Stimulated activated CD8-positive, alpha-beta memory T cell treated with anti-CD3 and anti-CD28 coated beads, Interleukin-7, amount 100 ng/mL, for 4 hours (primary cell): ENCODE measurements at regions not wholly inside any gene's neighbourhood (a gene's known extent, or its start where the extent isn't known, plus 50 kb on each side); places are given as distances from the start of the nearest gene placed in this dataset.
A peak's percentile ranks its signal among the peaks of the same experiment; 100 is the strongest.

Experiments used
- DNase-seq, 2 donors: peaks; one replicate each; pipeline ENCODE4 v3.0.0-alpha.2; 2020; ENCODE audit warnings: low read depth in 2 of 2

DNA sequence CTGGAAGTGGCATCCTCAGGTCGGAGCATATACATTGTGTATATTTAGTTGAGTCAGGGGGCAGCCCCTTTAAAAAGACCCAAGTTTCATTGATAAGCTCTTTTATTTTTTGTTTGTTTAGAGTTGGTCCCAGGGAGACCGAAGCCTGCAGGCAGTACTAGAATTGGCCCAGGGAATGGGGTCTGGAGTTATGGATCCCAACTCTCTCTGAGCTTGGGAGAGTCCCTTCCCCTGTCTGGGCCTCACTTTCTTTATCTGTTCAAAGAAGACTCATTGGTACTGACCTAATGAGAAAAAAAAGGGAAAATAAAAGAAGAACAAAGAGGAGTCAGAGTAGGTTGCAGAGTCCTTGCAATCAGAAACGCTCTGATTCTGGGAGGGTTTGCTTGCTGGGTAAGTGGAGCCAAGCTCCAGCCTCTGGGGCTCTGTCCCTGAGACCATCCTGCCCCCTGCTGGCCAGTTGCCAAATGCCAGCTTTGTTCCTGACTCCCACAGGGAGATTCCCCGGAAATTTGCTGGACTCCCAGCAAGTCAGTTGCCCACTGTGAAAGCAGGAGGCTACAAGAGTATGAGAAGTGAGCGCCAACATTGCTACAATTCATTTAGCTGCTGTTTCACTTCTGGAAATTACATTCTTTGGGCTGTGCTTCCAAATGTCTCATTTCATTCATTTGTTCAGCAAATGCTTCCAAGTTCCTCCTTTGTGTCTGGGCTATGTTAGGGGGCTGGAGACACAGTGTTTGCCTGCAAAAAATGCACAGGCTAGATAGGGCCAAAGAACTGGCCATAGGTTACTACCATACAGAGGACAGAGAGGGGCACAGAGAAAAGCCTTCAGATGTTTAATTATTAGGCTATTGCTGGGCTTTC, 156.2 kb downstream of the MELK start:
- DNase-seq, result peak; percentile 10 to 22

DNA sequence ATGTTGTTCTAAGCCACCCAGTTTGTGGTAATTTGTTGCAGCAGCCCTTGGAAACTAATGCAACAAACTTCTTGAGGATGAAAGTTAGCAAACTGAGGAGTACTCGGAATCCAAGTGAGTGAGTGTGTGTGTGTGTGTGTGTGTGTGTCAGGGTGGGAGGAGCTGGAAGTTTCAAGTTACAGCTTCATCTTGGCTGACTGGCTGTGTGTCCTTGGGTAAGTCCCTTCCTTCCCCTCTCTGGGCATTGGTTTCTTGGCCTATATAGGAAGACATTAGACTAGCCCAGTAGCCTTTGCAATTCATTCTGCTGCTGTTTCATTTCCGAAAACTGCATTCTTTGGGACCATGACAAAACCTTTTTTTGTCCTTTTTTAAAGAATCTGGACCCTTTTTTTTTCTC, 157.2 kb downstream of the MELK start:
- no peak for DNase-seq

DNA sequence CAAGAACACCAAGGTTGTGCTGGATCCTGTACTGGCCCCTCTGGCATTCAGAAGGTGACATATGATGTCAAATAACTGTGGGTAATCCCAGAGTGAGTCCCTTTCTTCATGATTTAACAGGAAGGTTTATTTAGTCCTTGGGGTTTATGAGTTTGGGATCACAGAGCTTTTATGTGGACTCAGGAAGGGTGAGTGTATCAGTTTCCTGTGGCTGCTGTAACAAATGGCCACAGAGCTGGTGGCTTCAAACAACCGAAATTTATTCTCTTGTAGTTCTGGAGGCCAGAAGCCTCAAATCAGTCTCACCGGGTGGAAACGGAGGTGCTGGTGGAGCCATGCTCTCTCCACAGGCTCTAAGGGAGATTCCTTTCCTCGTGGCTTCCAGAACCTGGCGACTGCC, 157.7 kb downstream of the MELK start:
- DNase-seq, result no peak

DNA sequence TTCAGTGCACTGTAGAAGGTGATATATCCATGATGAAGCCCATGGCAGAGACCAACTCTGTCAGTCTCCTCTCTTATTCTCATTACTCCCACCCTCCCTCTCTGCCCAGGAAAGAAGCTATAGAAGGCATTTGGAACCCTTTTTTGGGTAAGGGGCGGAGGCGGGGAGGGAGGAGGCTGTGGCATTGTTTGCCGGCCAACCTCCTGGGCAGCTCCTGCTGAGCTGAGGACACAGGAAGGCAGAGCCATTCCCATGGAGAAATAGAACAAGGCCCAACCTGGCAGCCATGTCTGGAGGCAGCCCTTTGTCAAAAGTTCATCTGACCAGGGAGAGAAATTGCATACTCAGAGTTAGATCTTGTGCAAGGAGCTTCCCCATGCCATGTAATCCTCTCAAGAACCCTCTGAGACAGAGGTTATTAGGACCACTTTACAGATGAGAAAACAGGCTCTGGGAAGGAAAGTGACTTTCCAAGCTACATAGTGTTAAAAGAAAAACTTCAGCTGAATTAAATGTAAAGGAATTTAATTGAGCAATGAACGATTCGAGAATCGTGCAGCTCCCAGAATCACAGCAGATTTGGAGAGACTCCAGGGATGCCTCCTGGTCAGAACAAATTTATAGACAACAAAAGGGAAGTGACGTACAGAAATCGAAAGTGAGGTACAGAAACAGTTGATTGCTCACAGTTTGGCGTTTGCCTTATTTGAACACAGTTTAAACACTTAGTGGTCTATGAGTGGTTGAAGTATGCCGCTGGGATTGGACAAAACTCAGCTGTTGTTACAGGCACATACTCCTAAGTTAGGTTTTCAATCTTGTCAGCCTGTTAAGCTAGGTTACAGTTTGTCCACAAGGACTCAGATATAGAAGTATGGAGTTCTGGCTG, 158.6 kb downstream of the MELK start:
- DNase-seq, result no peak

DNA sequence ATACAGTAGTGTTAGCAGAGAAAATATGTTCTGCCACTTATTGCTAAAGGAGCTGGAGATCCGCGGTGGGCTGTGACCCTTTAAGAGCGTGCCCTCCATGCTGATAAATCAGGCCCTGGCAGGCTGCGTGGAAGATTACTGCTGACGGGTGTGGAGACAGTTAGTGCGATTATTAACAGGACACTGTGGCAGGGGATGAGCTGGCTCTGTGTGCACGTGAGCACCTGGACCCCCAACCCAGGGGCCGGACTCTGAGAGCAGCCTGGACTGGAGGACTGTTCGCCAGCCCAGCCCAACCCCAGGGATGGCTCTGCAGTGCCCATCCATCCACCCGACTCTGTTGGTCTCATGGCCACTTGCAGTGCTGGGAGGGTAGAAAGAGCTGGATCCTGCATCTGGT, 162.0 kb downstream of the MELK start:
- no peak for DNase-seq

DNA sequence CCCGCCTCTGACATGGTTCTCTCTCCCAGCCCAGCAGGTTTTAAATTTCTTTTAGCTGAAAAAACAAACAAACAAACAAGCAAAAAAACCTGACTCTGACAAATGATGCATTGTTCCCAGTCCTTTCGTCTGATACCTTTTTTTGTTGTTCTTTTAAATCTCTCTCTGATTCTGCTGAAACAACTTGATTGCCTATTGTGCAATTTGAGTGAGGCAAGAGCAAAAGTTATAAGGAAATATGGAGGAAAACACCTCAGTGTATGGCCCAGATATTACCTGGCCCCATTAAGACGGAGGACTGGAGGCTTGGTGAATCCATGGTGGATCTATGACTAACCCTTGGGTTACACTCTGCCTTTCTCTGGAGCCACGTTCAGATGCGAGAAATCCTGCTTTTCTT, 164.0 kb downstream of the MELK start:
- DNase-seq, result no peak

DNA sequence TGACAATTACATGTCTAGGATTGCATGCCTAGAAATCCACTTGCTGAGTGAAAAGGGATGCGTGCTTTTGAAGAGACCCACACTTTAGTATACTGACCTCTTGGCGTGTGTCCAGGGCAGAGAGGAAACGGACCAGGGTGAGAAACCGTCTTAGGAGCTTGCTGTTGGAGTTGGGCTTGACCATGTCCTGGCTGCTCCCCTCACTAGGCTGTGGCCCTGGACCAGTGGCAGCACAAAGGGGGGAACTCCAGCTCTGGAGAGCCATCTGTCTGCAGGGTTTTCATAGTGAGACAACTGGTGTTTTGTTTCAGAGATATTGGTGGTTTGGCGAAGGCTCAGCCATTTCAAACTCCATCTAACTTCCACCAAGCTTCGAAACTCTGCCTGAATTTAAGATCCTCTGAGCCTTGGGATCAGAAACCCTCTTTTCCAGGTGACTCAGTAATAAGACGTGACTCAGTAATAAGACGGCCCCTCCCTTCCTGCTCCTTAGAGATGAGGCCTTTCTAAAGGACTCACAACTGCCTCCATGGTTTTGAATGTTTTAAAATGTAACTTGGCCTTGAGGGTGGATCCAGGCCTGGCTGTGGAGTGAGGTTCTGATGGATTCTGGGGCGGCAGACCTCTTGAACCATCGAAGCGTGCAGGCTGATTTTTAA, 165.8 kb downstream of the MELK start:
- no peak for DNase-seq

DNA sequence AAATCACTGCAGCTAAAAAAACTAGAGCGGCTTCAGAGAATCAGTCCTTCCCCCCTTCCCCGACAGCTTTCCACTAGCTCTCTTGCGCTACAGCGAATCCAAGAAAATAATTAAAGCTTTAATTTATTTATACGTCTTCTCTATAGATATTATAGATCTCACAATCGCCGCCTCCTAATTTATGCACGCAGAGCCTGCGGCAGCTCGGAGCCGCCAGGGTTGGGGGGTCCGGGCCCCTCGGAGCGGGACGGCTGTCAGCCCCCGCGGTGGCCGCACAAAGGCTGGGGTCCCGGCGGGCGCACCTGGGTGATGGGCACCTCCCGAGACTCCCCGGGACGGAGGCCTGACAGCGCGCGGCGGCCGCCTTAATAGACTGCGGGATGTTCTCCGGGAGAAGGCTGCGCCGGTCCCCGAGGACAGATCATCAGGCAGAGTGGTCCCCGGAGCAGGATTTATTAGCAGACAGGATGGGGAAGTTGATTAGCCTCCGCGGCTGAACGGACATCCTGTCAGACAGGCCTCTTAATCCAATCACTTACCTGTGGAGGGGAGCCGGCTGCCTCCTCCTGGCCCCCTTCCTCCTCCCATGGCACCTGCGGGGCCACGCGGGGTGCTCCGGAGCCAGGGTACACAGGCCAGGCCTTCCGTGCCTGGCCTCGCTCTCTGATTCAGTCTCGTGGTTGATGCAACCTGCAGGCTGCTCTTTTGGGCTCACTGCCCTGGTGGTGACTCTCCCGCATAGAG, 166.8 kb downstream of the MELK start:
- DNase-seq, result no peak

DNA sequence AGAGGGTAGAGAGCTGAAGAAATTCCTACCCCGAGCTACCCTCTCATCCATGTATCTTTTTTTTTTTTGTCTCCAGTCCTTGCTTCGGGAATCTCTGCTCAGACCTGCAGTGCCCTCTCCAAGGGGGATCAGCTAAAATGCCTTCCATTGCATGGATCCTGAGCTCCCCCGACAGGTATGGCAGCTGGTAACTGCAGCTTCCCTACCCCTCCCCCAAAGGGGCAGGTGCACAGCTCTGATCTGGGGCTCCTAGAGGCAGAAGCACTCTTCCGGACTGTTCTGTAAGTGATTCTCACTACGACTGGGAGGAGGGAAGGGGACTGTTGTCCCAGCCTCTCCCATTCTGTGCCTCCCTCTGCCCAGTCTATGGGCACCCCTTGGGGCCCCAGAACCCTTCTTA, 169.6 kb downstream of the MELK start:
- DNase-seq, result no peak

DNA sequence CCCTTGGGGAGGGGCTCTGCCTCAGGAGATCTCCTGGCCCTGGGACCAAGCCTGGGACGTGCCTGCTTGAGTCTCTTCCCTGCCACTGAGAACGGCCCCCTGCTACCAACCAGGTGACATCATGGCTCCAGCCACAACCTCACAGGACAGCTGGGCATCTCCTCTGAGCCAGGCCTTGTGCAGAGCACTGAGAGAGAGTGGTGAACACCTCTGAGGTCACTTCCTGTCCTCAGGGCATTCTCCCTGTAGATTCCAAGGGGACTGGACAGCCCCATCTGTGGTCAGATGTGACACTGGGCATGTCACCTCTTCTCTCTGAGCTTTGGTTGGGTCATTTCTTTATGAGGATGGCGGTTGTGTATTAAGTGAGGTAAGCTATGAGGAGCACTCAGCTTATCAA, 172.0 kb downstream of the MELK start:
- DNase-seq, result no peak

DNA sequence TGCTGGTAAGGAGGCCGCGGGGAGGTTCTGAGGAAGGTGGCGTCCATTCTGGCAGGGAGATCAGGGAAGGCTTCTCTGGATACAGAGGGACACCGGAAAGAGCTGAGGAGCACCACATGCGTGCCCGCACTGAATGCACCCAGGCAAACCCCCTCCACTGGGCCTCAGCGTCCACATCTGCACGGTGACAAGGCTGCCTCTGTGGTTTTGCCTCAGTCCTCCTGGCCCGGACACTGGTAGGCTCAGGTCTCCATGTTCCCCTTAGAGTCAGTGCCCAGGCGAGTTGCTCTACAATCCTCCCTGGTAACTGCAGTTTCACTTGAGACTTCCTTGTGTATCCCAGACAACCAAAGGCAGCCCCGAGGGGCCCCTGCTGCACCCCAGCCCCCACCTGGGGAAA, 173.3 kb downstream of the MELK start:
- DNase-seq, result no peak

DNA sequence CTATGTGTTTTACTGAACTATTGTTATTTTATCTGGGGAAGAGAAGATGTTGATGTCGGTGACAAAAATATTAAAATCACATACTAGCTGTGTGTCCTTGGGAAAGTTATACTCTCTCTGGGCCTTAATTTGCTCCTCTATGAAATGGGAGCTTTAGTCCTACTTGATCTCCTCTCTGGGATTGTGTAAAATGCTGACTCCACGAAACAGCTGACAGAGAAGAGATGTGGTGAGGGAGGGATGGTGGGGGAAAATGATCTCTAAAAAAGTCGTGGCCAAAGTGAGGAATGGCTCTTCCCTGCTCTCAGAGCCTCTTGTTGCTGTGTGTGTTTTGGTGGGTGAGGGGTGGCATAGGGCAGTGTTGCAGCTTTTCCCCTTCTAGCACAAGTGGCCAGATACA, 173.7 kb downstream of the MELK start:
- no peak for DNase-seq

DNA sequence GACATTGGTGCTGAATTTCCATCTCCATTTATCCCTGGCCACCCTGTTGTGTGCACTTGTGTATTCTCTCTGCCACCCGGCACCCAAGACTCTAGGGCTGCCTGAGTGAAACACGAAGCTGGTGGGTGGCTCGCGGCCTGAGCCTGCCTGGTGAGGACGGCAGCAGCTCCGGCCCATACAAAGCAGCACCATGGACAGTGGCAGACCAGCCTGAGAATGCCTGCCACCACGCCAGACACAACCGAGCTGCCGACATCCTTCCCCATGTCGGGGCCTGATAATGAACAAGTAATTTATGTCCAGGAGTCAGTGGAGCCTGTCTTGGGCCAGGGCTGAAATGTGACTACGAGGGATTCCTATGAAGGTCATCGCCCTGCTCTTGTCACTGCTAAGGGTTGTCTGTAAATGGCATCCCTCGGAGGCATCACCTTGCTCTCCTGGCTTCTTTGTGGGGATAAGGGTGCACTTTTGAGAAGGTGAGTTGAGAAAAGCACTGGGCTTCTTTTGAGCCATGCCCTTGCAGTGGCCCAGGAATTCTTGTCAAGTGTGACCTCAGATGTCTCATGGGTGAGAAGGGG, 175.7 kb downstream of the MELK start:
- no peak for DNase-seq

DNA sequence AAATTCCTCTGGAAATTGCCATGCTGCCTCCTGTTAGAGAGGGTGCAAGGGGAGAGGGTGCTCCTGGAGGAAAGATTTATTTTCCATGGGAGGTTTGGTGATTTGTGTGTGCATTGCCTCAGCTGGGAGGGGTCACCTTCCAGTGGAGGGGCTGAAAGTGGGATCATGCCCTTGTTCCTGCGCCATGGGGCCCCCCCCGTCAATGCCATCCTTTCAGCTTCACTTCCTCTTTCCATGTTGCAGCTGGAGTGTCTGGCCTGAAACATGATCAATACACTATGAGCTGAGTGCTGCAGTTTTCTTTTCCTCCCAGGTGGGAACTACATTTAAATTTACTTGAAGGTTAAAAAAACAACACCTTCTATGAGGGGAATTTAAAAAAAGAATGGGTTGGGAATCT, 176.8 kb downstream of the MELK start:
- DNase-seq, result no peak

DNA sequence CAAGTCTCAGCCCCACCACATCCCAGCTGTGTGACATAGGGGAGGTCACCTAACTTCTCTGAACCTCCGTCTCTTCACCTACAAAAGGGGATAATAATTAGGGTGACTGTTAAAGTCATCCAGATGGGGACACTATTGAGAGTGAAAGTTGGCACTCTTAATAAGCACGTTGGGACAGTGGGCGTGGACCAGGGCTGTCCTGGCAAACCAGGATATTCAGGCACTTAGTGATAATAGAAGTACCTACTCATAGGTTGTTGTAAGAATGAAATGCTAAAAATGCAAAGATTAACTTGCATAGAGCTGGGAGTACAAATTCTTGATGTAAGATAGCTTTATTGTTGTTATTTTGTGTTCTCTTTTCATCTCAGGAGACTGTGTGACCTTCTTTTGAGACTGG, 177.9 kb downstream of the MELK start:
- no peak for DNase-seq

DNA sequence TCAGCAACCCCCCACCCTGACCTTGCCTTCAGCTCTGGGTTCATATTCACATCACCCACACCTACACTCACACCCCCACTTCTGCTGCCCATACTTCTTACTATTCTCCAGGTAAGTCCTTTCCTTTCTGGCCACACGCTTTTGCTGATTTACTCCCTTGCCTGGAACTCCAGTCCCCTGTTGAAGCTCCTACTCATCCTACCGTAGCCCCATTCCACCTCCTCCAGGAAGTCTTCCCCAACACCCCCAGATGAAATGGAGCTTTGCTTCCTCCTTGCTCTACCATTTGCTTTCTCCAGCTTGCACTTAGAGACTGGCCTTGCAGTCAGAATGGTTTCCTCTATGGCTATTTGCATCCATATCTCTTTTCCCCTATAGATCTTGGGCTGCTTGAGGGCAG, 182.3 kb downstream of the MELK start:
- no peak for DNase-seq

DNA sequence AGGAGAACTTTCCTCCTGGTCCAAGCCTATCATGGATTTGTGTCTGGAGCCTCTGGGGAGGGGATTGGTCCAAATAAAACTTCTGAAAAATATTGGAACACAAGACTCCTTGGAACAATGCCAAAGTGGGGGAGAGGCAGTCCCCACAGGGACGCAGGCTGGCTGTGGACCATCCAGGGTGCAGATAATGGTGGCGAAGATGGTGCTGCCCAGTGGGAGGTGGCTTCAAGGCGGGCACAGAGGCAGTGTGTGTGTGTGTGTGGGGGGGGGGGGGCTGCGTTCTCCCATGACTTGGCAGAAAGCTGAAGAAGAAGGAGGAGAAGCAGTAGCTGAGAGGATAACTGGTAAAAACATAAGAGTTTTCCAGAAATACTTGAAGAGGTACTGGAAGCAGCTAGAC, 186.4 kb downstream of the MELK start:
- no peak for DNase-seq

DNA sequence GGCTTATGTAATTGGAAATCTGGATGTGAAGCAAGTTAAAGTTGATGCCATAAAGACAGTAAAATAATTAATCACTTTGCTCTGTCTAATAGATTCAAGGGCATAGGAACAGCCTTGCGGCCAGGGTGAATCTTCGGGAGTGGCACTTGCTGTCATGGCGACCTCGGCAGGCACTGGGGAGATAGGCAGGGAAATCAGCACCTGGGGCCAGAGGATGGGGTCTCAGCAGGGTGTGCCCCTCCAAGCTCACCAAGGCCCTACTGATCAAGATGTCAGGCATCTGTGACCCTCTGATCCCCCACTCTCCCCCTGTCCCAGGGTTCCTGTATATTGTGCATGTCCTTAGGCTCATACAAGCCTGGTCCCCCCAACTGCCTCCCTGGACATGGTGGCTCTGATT, 187.3 kb downstream of the MELK start:
- no peak for DNase-seq

DNA sequence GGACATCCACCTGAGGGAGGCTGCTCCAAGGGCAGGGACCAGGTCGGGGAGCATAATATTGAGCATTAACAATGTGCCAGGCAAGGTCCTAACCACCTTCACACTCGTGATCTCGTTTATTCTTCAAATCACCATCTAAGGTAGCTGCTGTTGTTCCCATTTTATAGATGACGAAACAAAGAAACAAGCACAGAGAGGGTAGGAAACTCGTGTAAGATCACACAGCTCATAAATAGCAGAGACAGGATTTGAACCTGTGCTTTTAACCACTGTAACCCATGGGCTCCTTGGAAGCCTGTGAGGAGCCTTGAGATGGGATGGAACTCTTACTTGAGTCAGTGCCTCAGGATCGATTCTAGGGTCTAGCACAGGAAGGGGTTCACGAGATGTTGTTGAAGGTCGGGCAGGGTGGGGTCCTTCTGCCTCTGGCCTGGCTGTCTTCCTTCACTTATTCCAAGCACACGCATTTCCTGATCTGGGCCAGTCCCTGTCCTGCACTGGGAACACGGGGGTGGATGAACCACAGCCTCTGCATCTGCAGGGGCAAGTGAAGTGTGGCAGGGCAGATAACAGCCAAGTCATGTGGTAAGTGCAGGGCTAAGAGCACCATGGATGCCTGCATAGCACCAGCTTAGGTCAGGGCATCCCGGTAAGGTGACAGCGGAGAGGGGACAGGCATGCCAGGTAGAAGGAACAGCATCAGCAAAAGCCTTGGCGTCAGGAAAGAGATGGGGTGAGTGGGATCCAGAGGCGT, 188.1 kb downstream of the MELK start:
- DNase-seq, result no peak

DNA sequence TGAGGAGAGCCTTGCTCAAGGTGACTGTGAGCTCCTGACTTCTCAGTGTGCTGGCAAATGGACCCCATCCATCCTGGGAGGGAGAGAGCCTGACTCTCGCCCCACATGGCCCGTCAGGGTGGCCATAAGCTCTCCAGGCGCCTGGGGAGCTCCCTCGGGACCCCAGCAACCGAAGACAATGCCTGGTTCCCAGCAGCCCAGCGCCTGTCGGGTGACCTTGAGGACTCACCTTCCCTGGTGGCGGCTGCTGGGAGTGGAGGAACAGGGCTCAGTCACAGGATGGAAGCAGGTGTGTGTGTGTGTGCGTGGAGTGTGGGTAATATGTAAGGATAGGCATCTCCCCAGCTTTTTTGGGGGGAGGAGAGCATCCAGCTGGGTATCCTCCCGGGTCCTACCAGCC, 190.3 kb downstream of the MELK start:
- DNase-seq, result no peak

DNA sequence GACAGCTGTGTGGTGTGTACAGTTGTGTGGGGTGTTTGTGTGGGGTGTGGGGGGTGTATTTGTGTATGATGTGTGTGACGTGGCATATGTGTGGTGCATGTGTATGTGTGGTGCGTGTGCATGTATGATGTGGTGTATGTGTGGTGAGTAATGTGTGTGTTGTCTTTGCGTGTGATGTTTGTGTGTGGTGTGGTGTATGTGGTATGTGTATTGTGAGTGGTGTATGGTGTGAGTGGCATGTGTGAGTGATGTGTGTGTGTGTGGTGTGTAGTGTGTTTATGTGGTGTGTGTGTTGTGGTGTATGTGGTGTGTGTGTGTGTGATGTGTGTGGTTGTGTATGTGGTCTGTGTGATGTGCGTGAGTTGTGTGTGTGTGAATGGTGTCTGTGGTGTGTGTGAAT, 191.1 kb downstream of the MELK start:
- DNase-seq, result no peak
